NB4 (cell line): ENCODE measurements at regions not wholly inside any gene's neighbourhood (a gene's known extent, or its start where the extent isn't known, plus 50 kb on each side); places are given as distances from the start of the nearest gene placed in this dataset.

Source experiments
- MYC ChIP-seq: IDR thresholded peaks from 2 replicates; pipeline ENCODE4 v1.6.1; 2011; ENCODE audit warnings: low read depth, low read length
- POLR2A ChIP-seq: IDR thresholded peaks from 2 replicates; pipeline ENCODE4 v1.6.1; 2011; ENCODE audit warnings: mild to moderate bottlenecking; ENCODE audit not compliant: insufficient read length; ENCODE audit errors: extremely low read depth
- TF ChIP-seq, protein P1 (sequence below): IDR thresholded peaks from one replicate; pipeline ENCODE4 v1.5.1; 2012; ENCODE audit warnings: low read depth, low read length

DNA sequence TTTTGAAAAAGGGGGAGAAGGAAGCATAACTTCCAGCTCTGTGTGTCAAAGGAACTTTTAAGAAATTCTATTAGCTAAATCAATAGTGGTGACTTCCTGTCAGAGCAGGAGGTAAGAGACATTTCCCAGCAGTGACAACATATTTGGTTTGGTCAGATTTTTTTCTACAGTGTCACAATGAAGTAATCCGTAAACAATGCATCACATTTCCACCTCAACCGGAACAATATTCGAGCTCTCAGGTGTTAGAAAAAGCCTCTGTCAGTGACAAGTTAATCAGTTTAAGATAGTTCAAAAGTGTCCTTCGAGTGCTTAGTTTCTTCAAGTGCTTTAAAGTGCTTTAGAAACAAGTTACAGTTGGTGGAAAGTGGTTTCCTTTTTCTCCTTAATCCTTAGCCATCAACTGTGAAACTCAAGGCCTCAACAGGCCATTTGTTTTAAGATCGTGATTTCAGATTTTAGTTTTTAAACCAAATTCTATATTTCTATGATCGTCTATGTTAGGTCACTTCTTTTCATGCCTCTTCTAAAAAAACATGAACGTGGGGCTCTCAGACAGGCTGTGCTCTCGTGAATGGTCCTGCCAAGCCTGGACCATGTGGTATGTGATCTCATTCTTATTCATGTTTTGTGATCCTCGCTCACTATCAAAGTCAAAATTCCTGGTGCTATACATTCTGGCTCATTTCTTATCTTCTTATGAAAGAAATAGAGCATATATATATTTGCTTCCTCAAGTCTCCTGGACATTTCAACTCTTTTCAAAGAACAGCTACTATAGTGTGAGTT is 181.9 kb upstream of the HMHB1 start:
- TF ChIP-seq, protein P1, sequence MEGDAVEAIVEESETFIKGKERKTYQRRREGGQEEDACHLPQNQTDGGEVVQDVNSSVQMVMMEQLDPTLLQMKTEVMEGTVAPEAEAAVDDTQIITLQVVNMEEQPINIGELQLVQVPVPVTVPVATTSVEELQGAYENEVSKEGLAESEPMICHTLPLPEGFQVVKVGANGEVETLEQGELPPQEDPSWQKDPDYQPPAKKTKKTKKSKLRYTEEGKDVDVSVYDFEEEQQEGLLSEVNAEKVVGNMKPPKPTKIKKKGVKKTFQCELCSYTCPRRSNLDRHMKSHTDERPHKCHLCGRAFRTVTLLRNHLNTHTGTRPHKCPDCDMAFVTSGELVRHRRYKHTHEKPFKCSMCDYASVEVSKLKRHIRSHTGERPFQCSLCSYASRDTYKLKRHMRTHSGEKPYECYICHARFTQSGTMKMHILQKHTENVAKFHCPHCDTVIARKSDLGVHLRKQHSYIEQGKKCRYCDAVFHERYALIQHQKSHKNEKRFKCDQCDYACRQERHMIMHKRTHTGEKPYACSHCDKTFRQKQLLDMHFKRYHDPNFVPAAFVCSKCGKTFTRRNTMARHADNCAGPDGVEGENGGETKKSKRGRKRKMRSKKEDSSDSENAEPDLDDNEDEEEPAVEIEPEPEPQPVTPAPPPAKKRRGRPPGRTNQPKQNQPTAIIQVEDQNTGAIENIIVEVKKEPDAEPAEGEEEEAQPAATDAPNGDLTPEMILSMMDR: no peak
- no peak for TF ChIP-seq POLR2A
- no peak for TF ChIP-seq MYC
